Fibroblast of lung (primary cell): ENCODE measurements at regions not wholly inside any gene's neighbourhood (a gene's known extent, or its start where the extent isn't known, plus 50 kb on each side); places are given as distances from the start of the nearest gene placed in this dataset.

Experiments used
- DNase-seq, 2 donors: peaks; one replicate each; pipeline versions ENCODE4 v3.0.0 to v3.0.0-alpha.2; 2010; ENCODE audit warnings: low read depth in 2 of 2
- H2AFZ ChIP-seq: 2 replicates; pipeline ENCODE4 v1.5.1; 2012; ENCODE audit warnings: low read length, control low read depth, inconsistent platforms
- H3K27ac ChIP-seq: 2 replicates; pipeline ENCODE4 v1.5.1; 2011; ENCODE audit warnings: low read length, control low read depth; ENCODE audit not compliant: insufficient read depth
- H3K27me3 ChIP-seq: 2 replicates; pipeline ENCODE4 v1.5.1; 2011; ENCODE audit warnings: mild to moderate bottlenecking, low read length; ENCODE audit not compliant: control insufficient read depth, insufficient read depth
- H3K36me3 ChIP-seq: 2 replicates; pipeline ENCODE4 v1.5.1; 2011; ENCODE audit warnings: low read length; ENCODE audit not compliant: control insufficient read depth, insufficient read depth
- H3K4me1 ChIP-seq: 2 replicates; pipeline ENCODE4 v1.5.1; 2011; ENCODE audit warnings: low read length; ENCODE audit not compliant: control insufficient read depth, insufficient read depth; ENCODE audit errors: extremely low read depth
- H3K4me2 ChIP-seq: 2 replicates; pipeline ENCODE4 v1.5.1; 2011; ENCODE audit warnings: low read length, control low read depth; ENCODE audit not compliant: insufficient read depth; ENCODE audit errors: extremely low read depth
- H3K4me3 ChIP-seq, 4 experiments: fragments of 200-600 bp in 1 of 4; sonication (generic) in 1 of 4; replicated peaks in 1 of 4; 2 replicates each; pipeline ENCODE4 v1.5.1; 2011 to 2016; ENCODE audit warnings: low read length in 4 of 4, low read depth in 3 of 4, mild to moderate bottlenecking in 3 of 4, control low read depth in 2 of 4, inconsistent platforms in 1 of 4, mixed read lengths in 1 of 4; ENCODE audit not compliant: insufficient read depth in 1 of 4; ENCODE audit errors: control extremely low read depth in 1 of 4
- H3K79me2 ChIP-seq: 2 replicates; pipeline ENCODE4 v1.5.1; 2012; ENCODE audit warnings: mild to moderate bottlenecking, low read length, inconsistent platforms; ENCODE audit not compliant: control insufficient read depth, insufficient read depth
- H3K9ac ChIP-seq: 2 replicates; pipeline ENCODE4 v1.5.1; 2011; ENCODE audit warnings: mild to moderate bottlenecking, low read length, control low read depth; ENCODE audit not compliant: insufficient read depth
- H3K9me3 ChIP-seq: 2 replicates; pipeline ENCODE4 v1.5.1; 2012; ENCODE audit warnings: low read depth, low read length; ENCODE audit not compliant: control insufficient read depth, insufficient read depth
- H4K20me1 ChIP-seq: 2 replicates; pipeline ENCODE4 v1.5.1; 2011; ENCODE audit warnings: low read length; ENCODE audit not compliant: control insufficient read depth, insufficient read depth; ENCODE audit errors: extremely low read depth
- EZH2 ChIP-seq: IDR thresholded peaks from 2 replicates; pipeline ENCODE4 v1.5.1; 2012; ENCODE audit warnings: low read length, control low read depth, mild to moderate bottlenecking; ENCODE audit errors: missing control alignments
- TF ChIP-seq, protein P1 (sequence below), 2 donors: IDR thresholded peaks in 1 of 2; conservative IDR thresholded peaks in 1 of 2; 1 replicate in 1 of 2; 2 replicates in 1 of 2; pipeline ENCODE4 v1.5.1; 2011 to 2012; ENCODE audit warnings: low read length in 2 of 2, control low read depth in 1 of 2, inconsistent platforms in 1 of 2, low read depth in 1 of 2, mild to moderate bottlenecking in 1 of 2

DNA sequence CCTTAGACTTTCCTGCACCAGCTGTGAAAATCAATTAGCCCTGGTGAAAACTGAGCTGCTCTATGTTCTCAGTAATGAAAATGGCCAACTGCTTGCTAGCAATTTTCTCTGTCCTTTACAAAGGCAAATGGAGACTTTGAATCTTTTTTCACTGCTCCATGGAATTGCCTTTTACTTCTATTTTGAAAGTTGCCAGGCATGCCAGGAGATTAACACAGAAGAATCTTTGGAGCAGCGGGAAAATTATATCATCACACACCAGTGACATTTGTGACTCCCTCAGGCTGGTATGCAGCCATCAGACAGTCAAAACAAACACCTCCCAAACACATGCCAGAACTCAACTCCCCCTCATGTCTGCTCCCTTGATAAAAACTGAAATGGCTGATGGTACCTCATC is 872.0 kb upstream of the FLRT2 start:
- H3K79me2 ChIP-seq: no peaks in the 10 kb centered on the region
- no peaks in the 10 kb centered on the region for H3K36me3 ChIP-seq
- no peak overlapping the region for H3K9ac ChIP-seq
- H2AFZ ChIP-seq: no peak overlapping the region
- no peaks in the 10 kb centered on the region for H3K27me3 ChIP-seq
- no peak for DNase-seq
- no peak overlapping the region for H3K4me3 ChIP-seq
- H3K4me1 ChIP-seq: no peaks in the 10 kb centered on the region
- H3K9me3 ChIP-seq: no peaks in the 10 kb centered on the region
- no peak overlapping the region for H3K4me2 ChIP-seq
- H3K27ac ChIP-seq: no peak overlapping the region
- TF ChIP-seq, protein P1, sequence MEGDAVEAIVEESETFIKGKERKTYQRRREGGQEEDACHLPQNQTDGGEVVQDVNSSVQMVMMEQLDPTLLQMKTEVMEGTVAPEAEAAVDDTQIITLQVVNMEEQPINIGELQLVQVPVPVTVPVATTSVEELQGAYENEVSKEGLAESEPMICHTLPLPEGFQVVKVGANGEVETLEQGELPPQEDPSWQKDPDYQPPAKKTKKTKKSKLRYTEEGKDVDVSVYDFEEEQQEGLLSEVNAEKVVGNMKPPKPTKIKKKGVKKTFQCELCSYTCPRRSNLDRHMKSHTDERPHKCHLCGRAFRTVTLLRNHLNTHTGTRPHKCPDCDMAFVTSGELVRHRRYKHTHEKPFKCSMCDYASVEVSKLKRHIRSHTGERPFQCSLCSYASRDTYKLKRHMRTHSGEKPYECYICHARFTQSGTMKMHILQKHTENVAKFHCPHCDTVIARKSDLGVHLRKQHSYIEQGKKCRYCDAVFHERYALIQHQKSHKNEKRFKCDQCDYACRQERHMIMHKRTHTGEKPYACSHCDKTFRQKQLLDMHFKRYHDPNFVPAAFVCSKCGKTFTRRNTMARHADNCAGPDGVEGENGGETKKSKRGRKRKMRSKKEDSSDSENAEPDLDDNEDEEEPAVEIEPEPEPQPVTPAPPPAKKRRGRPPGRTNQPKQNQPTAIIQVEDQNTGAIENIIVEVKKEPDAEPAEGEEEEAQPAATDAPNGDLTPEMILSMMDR (conservative IDR thresholded peaks at IDR 0.05 in 1 of 2, IDR thresholded peaks at IDR 0.05 in 1 of 2; ENCODE audit: low read depth in 1 of 2, low read length in 2 of 2): no peak
- TF ChIP-seq EZH2: no peak
- no peaks in the 10 kb centered on the region for H4K20me1 ChIP-seq

DNA sequence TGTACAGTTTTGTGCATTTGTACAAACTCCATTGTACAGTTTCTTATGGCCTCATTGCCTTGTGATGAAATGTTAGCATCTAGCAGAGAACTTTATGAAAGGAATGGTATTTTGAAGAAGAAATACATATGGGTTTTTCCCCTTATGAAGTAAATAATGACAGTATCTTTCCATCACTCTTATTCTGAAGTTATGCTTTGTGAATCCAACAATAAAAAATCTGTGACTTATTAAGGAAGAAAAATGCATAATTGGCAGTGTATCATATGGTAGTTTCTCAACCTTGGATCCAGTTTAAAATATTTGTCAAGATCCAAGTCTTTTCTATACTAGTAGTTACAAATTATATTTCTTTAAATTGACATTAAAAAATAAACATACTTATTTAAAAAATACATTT is 859.1 kb upstream of the FLRT2 start:
- Histone ChIP-seq H3K27ac (no peak overlapping the region), H3K36me3 (no peaks in the 10 kb centered on the region), H3K4me1 (no peaks in the 10 kb centered on the region), H3K9me3 (no peaks in the 10 kb centered on the region), H3K79me2 (no peaks in the 10 kb centered on the region), H3K9ac (no peak overlapping the region), H3K27me3 (no peaks in the 10 kb centered on the region), H3K4me2 (no peak overlapping the region), H4K20me1 (no peaks in the 10 kb centered on the region), H3K4me3 (no peak overlapping the region), H2AFZ (no peak overlapping the region)
- DNase-seq: no peak
- TF ChIP-seq EZH2: no peak
- TF ChIP-seq, protein P1 (conservative IDR thresholded peaks at IDR 0.05 in 1 of 2, IDR thresholded peaks at IDR 0.05 in 1 of 2; ENCODE audit: low read depth in 1 of 2, low read length in 2 of 2): no peak

DNA sequence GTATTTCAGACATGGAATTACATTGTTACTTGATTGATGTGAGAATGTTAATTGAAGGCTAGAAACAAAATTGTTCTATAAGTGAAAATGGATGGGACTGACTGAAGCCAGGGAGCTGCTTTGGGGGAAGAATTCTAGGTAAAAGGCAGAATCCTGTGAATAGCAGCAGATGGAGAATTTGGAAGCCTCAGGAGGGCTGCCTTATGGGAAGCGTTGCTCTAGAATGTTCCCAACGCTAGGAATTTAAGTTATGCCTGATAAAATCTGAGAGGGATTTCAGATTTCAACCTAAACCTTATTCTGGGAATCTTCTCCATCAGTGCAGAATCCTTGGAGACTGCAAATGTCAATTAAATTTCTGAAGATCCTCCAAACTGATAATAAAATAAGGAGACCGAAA is 858.2 kb upstream of the FLRT2 start:
- no peak overlapping the region for H3K27ac ChIP-seq
- H3K9me3 ChIP-seq: no peaks in the 10 kb centered on the region
- no peaks in the 10 kb centered on the region for H3K4me1 ChIP-seq
- H3K4me2 ChIP-seq: no peak overlapping the region
- H3K4me3 ChIP-seq: no peak overlapping the region
- no peaks in the 10 kb centered on the region for H3K79me2 ChIP-seq
- H3K36me3 ChIP-seq: no peaks in the 10 kb centered on the region
- no peak for DNase-seq
- TF ChIP-seq, protein P1 (conservative IDR thresholded peaks at IDR 0.05 in 1 of 2, IDR thresholded peaks at IDR 0.05 in 1 of 2; ENCODE audit: low read depth in 1 of 2, low read length in 2 of 2): no peak
- TF ChIP-seq EZH2: no peak
- H4K20me1 ChIP-seq: no peaks in the 10 kb centered on the region
- H2AFZ ChIP-seq: no peak overlapping the region
- H3K27me3 ChIP-seq: no peaks in the 10 kb centered on the region
- H3K9ac ChIP-seq: no peak overlapping the region
